Lower lobe of right lung (tissue), 2 donors: ENCODE measurements at regions not wholly inside any gene's neighbourhood (a gene's known extent, or its start where the extent isn't known, plus 50 kb on each side); places are given as distances from the start of the nearest gene placed in this dataset.
"Not testable (repeated sequence)": the region's sequence is repeated elsewhere in the genome, so short reads cannot be mapped to it uniquely, and the experiment has no call there.

Experiments
- ATAC-seq, 2 donors: fragments of 200-7000 bp; cut with Tn5 transposase; one replicate each; pipeline ENCODE4 v1.9.1; 2020 to 2022; ENCODE audit warnings: mild to moderate bottlenecking in 2 of 2, moderate library complexity in 2 of 2
- DNase-seq: peaks from one replicate; pipeline ENCODE4 v3.0.0-alpha.2; 2020
- H3K27ac ChIP-seq: fragments of 200-600 bp; one replicate; pipeline ENCODE4 v1.8.0; 2022
- H3K27me3 ChIP-seq: fragments of 200-600 bp; one replicate; pipeline ENCODE4 v1.8.0; 2022; ENCODE audit warnings: low read depth
- H3K36me3 ChIP-seq: fragments of 200-600 bp; one replicate; pipeline ENCODE4 v1.8.0; 2022; ENCODE audit warnings: mild to moderate bottlenecking
- H3K4me1 ChIP-seq: fragments of 200-600 bp; one replicate; pipeline ENCODE4 v1.8.0; 2022
- H3K4me3 ChIP-seq: fragments of 200-600 bp; one replicate; pipeline ENCODE4 v1.8.0; 2022; ENCODE audit warnings: mild to moderate bottlenecking
- H3K9me3 ChIP-seq: fragments of 200-600 bp; one replicate; pipeline ENCODE4 v1.8.0; 2022
- intact Hi-C: fragments of 100-400 bp; cut with DNase I; formaldehyde crosslinking; loops from one replicate; pipeline ENCODE4 v1.11.0; 2022
- TF ChIP-seq, protein P1 (sequence below): fragments of 200-600 bp; IDR thresholded peaks from one replicate; pipeline ENCODE4 v1.8.0; 2022; ENCODE audit warnings: antibody characterized with exemption, mild to moderate bottlenecking
- donor health status: DM: no; HTN: yes; CAD: no; lungs with severe emphysema.

DNA sequence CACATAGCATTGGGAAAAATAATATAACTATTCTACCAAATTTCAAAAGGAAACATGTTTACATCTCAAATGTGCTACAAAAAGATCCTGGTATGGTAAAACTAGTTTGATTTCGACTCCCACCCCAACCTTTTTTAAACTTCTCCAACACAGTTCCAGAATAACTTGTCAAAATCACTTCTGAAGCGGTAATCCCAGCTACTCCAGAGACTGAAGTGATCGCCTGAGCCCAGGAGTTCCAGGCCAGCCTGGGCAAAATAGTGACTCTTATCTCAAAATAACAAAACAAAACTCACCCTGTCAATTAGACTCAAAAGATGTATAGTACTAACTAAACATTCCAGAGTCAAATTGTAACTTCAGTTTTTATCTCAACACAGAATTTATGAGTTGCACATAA lies 71.3 kb upstream of the RNF38 start:
- TF ChIP-seq, protein P1, sequence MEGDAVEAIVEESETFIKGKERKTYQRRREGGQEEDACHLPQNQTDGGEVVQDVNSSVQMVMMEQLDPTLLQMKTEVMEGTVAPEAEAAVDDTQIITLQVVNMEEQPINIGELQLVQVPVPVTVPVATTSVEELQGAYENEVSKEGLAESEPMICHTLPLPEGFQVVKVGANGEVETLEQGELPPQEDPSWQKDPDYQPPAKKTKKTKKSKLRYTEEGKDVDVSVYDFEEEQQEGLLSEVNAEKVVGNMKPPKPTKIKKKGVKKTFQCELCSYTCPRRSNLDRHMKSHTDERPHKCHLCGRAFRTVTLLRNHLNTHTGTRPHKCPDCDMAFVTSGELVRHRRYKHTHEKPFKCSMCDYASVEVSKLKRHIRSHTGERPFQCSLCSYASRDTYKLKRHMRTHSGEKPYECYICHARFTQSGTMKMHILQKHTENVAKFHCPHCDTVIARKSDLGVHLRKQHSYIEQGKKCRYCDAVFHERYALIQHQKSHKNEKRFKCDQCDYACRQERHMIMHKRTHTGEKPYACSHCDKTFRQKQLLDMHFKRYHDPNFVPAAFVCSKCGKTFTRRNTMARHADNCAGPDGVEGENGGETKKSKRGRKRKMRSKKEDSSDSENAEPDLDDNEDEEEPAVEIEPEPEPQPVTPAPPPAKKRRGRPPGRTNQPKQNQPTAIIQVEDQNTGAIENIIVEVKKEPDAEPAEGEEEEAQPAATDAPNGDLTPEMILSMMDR: no peak
- intact Hi-C loops: no loop called here
- ATAC-seq: peak in 1 of 2 donors; percentile 55
- DNase-seq: no peak
- peak overlapping the region; percentile 49 for H3K4me3 ChIP-seq
- H3K4me1 ChIP-seq: peaks cover 12% of the 10 kb centered on the region
- no peaks in the 10 kb centered on the region for H3K27me3 ChIP-seq
- no peaks in the 10 kb centered on the region for H3K9me3 ChIP-seq
- peak overlapping the region; percentile 84 for H3K27ac ChIP-seq
- H3K36me3 ChIP-seq: no peaks in the 10 kb centered on the region

DNA sequence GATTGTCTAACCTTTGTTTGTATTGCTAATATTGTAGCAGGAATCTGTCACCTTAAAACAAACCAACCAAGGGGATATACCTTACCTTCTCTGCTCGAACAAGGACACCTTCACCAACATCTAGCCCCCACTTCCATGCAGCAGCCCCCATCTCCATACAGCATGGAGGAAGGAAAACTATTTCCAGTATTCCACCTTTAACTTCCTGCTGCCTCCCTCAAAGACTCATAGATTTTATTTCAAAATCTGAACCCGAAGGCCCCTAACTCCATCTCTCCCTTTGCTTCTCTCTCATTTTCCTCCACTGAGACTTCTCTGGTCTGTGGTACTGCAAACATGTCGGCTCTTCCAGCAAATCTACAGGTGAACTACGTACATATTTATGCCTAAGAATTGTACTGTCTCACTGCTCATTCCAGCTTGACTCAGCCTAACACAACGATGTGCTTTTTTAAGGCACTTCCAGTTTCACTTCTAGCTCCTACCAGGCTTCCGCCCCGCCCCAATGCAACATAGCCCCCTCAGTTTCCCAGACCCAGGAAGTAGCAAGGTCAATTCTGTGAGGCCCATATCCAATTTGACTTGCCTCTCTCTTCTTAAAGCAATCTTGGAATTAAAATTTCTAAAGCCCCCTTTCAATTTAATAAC lies 70.7 kb upstream of the RNF38 start:
- H3K4me3 ChIP-seq: peak overlapping the region; percentile 49
- H3K27me3 ChIP-seq: no peaks in the 10 kb centered on the region
- H3K9me3 ChIP-seq: no peaks in the 10 kb centered on the region
- intact Hi-C loops: no loop called here
- H3K27ac ChIP-seq: peak overlapping the region; percentile 84
- H3K4me1 ChIP-seq: peaks cover 12% of the 10 kb centered on the region
- peak; percentile 73 for DNase-seq
- TF ChIP-seq, protein P1: no peak
- ATAC-seq: peak; percentile 92 to 98
- H3K36me3 ChIP-seq: no peaks in the 10 kb centered on the region

DNA sequence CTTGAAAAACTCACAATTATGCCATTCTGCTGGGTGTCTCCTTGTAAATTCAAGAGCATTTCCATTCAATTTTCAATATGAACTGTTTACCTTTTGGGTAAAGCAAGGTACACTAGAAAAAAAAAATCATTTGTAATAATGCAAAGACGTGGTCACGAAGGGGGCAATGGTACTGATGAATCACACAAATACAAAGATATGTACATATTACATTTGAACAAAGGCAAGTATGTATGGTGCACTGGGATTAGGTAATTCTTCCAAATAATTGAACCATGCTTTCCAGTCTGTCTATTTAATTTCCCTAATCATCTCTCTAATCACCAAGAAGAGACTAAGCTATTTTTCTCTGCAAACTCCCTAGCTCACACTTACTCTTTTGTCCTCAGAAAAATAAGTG lies 63.4 kb upstream of the RNF38 start:
- ATAC-seq (no peak), DNase-seq (no peak)
- Histone ChIP-seq H3K27me3 (no peaks in the 10 kb centered on the region), H3K4me3 (no peak overlapping the region), H3K4me1 (peaks cover 8% of the 10 kb centered on the region), H3K9me3 (no peaks in the 10 kb centered on the region), H3K36me3 (no peaks in the 10 kb centered on the region), H3K27ac (no peak overlapping the region)
- TF ChIP-seq, protein P1: no peak
- intact Hi-C loops: no loop called here

DNA sequence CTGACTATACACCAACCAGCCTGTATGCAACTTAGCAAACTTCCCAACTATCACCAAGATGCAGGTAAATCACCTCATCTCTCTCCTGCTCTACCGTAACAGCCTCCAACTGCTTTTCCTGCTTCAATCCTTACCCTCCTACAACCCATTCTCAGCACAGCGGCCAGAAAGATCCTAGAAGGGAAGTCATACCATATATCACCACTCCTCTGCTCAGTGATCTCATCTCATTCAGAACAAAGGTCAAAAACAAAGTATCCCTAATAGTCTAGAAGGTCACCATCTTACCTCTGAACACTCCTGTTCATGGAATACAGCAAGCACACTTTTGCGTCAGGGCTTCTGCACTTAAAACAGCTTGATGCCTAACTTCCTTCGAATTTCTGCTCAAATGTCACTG lies 62.2 kb upstream of the RNF38 start:
- no peaks in the 10 kb centered on the region for H3K9me3 ChIP-seq
- DNase-seq: no peak
- no peaks in the 10 kb centered on the region for H3K36me3 ChIP-seq
- TF ChIP-seq, protein P1: no peak
- intact Hi-C loops: no loop called here
- H3K4me3 ChIP-seq: no peak overlapping the region
- no peak overlapping the region for H3K27ac ChIP-seq
- ATAC-seq: no peak
- no peaks in the 10 kb centered on the region for H3K27me3 ChIP-seq
- peaks cover 14% of the 10 kb centered on the region for H3K4me1 ChIP-seq

DNA sequence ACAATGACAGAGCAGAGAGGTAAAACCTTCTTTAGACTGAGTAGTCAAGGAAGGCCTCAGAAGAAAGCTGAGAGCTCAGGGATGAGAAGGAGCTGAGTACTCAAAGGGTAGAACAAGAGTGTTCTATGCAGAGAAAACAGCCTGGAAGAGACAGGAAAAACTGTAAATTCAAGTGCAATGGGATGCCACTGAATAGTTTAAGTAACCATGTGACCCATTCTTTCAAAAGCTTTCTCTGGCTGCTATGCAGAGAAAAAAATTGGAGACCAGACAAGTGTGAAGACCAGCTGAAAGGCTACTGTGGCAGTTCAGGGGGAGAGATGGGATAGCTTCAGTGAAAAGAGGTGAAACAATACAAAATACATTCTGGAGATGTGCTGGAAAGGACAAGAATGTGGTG lies 61.3 kb upstream of the RNF38 start:
- intact Hi-C loops: no loop called here
- ATAC-seq: no peak

DNA sequence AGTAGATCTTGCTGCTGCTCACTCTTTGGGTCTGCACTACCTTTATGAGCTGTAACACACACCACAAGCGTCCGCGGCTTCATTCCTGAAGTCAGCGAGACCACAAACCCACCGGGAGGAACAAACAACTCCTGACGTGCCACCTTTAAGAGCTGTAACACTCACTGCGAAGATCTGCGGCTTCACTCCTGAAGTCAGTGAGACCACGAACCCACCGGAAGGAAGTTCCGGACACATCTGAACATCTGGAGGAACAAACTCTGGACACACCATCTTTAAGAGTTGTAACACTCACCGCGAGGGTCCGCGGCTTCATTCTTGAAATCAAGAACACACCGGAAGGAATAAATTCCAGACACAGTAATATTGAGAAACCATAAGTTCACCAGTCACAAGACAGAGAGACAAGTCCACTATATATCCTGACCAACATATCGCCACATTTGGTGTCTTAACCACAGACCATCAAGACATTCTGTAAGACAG lies 58.4 kb upstream of the RNF38 start:
- H3K27me3 ChIP-seq, H3K36me3 ChIP-seq, H3K4me3 ChIP-seq, intact Hi-C loops, H3K9me3 ChIP-seq, H3K27ac ChIP-seq: not testable (repeated sequence)
- peak; percentile 51 for DNase-seq
- peaks cover 21% of the 10 kb centered on the region for H3K4me1 ChIP-seq
- ATAC-seq: peak in 1 of 2 donors; percentile 28

More for the DNA sequence above, 61.3 kb upstream of the RNF38 start:
- H3K27me3 ChIP-seq: no peaks in the 10 kb centered on the region
- H3K9me3 ChIP-seq: no peaks in the 10 kb centered on the region
- TF ChIP-seq, protein P1: no peak
- no peaks in the 10 kb centered on the region for H3K36me3 ChIP-seq
- no peak for DNase-seq
- no peak overlapping the region for H3K4me3 ChIP-seq
- H3K27ac ChIP-seq: no peak overlapping the region
- H3K4me1 ChIP-seq: peaks cover 21% of the 10 kb centered on the region
